Type B pancreatic cell (in vitro differentiated cells): ENCODE measurements at regions not wholly inside any gene's neighbourhood (a gene's known extent, or its start where the extent isn't known, plus 50 kb on each side); places are given as distances from the start of the nearest gene placed in this dataset.
"Not testable (repeated sequence)": the region's sequence is repeated elsewhere in the genome, so short reads cannot be mapped to it uniquely, and the experiment has no call there.

Experiments used
- DNase-seq: peaks from one replicate; pipeline ENCODE4 v3.0.0; 2021; ENCODE audit warnings: mixed read lengths; ENCODE audit not compliant: unreplicated experiment; ENCODE audit errors: extremely low spot score
- H3K27ac Mint-ChIP-seq: 2 replicates; pipeline ENCODE4 v1.8.0; 2021; ENCODE audit warnings: mild to moderate bottlenecking, mixed read lengths
- H3K27me3 Mint-ChIP-seq: 2 replicates; pipeline ENCODE4 v1.8.0; 2021; ENCODE audit warnings: mixed read lengths
- H3K36me3 Mint-ChIP-seq: 2 replicates; pipeline ENCODE4 v1.8.0; 2021; ENCODE audit warnings: mixed read lengths
- H3K4me1 Mint-ChIP-seq: one replicate; pipeline ENCODE4 v1.8.0; 2021; ENCODE audit warnings: mixed read lengths; ENCODE audit not compliant: unreplicated experiment
- H3K4me3 Mint-ChIP-seq: 2 replicates; pipeline ENCODE4 v1.8.0; 2021; ENCODE audit warnings: mild to moderate bottlenecking, mixed read lengths
- H3K9me3 Mint-ChIP-seq: 2 replicates; pipeline ENCODE4 v1.8.0; 2021; ENCODE audit warnings: mixed read lengths
- TF ChIP-seq, protein P1 (sequence below): fragments of 200-600 bp; sonication (generic); conservative IDR thresholded peaks from 2 replicates; pipeline ENCODE4 v1.5.0; 2021; ENCODE audit warnings: antibody characterized with exemption, mild to moderate bottlenecking

DNA sequence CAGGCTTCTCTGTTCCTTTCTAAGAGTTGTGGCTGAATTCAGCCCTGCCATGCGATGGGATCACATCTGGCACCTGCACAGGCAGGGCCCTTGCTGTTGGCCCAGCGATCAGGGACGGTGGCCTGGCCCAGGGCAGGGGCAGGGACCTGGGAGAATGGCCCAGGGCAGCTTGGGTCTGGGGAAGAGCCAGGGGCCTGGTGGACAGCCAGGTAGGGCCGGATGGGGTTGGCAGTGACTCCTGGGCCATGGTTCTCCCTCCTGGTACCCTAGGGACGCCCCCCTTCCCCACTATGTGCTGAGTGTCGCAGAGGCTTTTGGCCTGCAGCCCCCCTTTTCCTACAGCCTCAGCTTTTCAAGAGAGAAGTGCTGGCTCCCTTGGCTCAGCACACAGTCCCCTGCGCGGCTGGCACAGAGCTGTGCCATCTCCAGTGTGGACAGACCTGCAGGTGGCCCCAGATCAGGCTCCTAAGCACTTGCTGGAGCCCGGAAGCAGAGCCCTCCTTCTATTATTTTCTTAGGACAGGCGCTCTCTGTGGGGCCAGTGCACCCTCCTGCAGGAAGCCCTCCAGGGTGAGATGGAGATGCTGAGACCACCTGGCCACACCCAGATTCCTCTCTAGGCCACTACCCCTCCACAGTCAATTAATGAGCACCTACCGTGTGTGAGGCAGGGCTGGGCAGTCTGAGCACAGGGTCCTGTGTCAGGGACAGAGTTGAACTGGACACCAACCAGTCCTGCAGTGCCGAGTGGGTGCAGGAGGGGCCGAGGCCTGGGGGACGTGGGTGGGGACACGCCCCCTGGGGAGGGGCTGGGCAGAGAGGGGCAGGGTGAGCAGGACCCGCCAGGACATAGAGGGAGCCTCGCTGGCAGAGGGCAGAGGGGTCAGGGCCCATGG lies 267.6 kb downstream of the ADGRD1 start:
- no peak for DNase-seq
- no peak overlapping the region for H3K27ac Mint-ChIP-seq
- no peaks in the 10 kb centered on the region for H3K9me3 Mint-ChIP-seq
- H3K4me3 Mint-ChIP-seq = no peak overlapping the region
- TF ChIP-seq, protein P1, sequence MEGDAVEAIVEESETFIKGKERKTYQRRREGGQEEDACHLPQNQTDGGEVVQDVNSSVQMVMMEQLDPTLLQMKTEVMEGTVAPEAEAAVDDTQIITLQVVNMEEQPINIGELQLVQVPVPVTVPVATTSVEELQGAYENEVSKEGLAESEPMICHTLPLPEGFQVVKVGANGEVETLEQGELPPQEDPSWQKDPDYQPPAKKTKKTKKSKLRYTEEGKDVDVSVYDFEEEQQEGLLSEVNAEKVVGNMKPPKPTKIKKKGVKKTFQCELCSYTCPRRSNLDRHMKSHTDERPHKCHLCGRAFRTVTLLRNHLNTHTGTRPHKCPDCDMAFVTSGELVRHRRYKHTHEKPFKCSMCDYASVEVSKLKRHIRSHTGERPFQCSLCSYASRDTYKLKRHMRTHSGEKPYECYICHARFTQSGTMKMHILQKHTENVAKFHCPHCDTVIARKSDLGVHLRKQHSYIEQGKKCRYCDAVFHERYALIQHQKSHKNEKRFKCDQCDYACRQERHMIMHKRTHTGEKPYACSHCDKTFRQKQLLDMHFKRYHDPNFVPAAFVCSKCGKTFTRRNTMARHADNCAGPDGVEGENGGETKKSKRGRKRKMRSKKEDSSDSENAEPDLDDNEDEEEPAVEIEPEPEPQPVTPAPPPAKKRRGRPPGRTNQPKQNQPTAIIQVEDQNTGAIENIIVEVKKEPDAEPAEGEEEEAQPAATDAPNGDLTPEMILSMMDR = no peak
- peaks cover 2% of the 10 kb centered on the region for H3K27me3 Mint-ChIP-seq
- H3K36me3 Mint-ChIP-seq = no peaks in the 10 kb centered on the region
- H3K4me1 Mint-ChIP-seq = peaks cover 35% of the 10 kb centered on the region

DNA sequence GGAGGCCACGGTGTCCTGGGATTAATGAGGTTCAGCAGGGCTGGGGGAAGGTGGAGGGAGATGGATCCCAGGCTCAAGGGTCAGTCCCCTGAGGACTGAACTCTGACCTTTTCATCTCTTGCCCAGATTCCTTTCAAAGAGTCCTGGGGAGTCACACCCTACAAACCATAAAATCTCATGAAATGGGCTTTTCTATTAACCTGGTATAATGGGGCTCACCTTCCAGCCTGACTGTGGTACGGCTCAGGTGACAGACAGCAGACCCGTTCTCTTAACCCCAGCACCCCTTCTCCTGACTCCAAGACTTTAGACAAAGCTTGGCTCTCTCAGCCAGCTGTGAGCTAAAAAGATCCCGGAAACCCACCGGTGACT lies 268.2 kb downstream of the ADGRD1 start:
- H3K36me3 Mint-ChIP-seq = no peaks in the 10 kb centered on the region
- H3K4me3 Mint-ChIP-seq = peak overlapping the region; percentile 3
- TF ChIP-seq, protein P1 = no peak
- H3K27me3 Mint-ChIP-seq = peaks cover 2% of the 10 kb centered on the region
- H3K27ac Mint-ChIP-seq = no peak overlapping the region
- H3K4me1 Mint-ChIP-seq = peaks cover 33% of the 10 kb centered on the region
- H3K9me3 Mint-ChIP-seq = no peaks in the 10 kb centered on the region
- no peak for DNase-seq

- DNase-seq = no peak
- H3K27me3 Mint-ChIP-seq = peaks cover 2% of the 10 kb centered on the region
- TF ChIP-seq, protein P1 = no peak
- H3K4me3 Mint-ChIP-seq = peak overlapping the region; percentile 3
- peaks cover 27% of the 10 kb centered on the region for H3K4me1 Mint-ChIP-seq
- H3K27ac Mint-ChIP-seq = peak overlapping the region; percentile 5
- no peaks in the 10 kb centered on the region for H3K36me3 Mint-ChIP-seq
- H3K9me3 Mint-ChIP-seq = no peaks in the 10 kb centered on the region
These were observed 268.8 kb downstream of the ADGRD1 start for GRCh38 chr12:131222329-131223139.

DNA sequence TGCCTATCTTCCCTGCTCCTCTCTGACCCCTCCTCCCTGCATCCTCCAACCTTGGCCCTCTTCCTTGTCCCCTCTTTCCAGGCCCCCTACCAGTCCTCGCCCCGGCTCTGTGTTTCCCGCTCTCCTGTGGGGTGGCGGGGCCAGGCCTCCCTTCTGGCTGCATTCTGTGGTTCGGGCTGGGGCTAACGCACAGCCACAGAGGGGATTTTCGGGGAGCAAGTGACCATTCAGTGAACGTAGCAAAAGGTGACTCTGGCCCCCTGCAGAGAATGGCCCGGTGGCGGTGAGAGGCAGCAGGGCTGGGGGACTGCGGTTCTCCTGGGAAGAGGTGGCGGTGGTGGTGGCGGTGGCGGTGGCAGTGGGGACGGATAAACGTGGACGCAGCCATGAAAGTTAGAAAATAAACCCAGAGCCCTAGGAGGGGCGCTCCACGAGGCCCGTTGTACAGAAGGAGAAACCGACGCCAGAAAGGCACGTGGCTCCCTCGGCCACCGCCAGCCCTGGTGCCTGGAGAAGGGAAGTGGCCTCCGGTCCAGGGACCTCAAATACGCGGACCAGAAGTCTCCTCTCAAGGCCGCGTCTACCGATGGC lies 269.6 kb downstream of the ADGRD1 start:
- Mint-ChIP-seq H3K36me3 (no peaks in the 10 kb centered on the region), H3K4me1 (peaks cover 20% of the 10 kb centered on the region), H3K27ac (no peak overlapping the region), H3K4me3 (no peak overlapping the region), H3K27me3 (peaks cover 2% of the 10 kb centered on the region), H3K9me3 (no peaks in the 10 kb centered on the region)
- no peak for DNase-seq
- TF ChIP-seq, protein P1 = no peak

DNA sequence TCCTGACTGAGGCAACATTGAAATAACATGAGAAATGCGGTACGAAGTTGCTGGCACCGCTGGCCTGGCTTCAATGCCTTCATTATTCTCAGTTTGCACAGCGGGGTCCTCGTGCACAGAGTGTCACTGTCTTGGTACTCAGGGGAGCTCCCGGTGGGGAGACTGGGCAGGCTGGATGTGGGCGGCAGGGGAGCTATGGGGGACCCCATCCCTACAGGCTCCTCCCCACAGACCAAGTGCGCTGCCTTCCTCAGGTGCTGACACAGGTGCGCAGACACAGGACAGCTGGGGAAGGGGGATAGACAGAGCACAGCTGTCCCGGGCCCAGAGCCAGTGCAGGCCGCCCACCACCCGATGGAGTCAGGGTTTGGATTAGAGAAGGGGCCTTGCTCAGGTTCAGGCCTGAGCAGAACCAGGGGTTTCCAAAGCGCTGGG lies 270.1 kb downstream of the ADGRD1 start:
- no peaks in the 10 kb centered on the region for H3K27me3 Mint-ChIP-seq
- H3K4me3 Mint-ChIP-seq = no peak overlapping the region
- H3K36me3 Mint-ChIP-seq = no peaks in the 10 kb centered on the region
- no peak overlapping the region for H3K27ac Mint-ChIP-seq
- H3K9me3 Mint-ChIP-seq = no peaks in the 10 kb centered on the region
- TF ChIP-seq, protein P1 = no peak
- DNase-seq = no peak
- H3K4me1 Mint-ChIP-seq = peaks cover 18% of the 10 kb centered on the region

DNA sequence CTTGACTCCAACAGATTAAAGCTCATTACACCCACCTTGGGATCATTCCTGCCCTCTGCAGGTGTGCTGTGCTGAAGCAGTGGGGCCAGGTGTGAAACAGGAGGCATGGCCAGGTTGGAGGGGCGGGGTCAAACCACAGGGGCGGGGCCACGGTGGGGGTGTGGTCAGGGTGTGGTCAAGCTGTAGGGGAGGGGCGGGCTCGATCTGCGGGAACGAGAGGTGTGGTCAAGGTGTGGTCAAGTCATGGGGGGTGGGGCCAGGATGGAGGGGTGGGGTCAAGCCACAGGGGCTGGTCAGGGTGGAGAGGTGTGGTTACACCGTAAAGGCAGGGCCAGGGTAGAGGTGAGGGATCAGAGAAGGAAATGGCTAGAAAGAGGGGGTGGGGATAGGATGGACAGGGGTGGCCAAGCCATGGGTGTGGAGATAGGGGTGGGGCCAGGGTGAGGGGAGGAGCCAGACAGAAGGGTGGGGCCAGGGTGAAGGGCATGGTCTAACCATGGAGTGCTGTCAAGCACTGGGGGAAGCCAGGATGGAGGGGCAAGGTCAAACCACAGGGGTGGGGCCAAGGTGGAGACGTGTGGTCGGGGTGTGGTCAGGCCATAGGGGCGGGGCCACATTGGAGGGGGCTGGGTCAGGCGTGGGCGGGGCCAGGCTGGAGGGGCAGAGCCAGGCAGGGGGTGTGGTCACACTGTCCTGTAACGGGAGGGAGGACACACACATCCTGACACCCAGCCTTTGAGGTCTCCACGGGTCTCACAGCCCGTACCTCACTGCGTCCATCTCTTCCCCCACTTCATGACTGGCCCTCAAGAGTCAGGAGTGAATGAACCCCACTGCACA lies 270.7 kb downstream of the ADGRD1 start:
- H3K27ac Mint-ChIP-seq, H3K36me3 Mint-ChIP-seq, H3K9me3 Mint-ChIP-seq, H3K4me3 Mint-ChIP-seq, H3K27me3 Mint-ChIP-seq, DNase-seq: not testable (repeated sequence)
- peaks cover 21% of the 10 kb centered on the region for H3K4me1 Mint-ChIP-seq

DNA sequence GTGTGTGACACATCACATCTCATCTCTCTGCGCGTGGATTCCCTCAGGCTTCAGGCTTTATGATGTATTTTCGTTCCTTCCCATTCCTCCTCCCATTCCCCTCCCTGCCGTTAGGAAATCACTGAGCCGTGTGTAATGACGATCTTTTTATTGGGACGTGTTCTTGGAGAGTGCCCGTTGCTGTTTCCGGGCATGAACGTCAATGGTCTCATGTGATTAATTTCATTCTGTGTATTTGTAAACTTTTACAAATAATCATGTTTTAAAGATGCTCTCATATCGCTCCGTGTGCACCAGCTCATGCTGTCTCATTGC lies 271.3 kb downstream of the ADGRD1 start:
- DNase-seq, H3K4me3 Mint-ChIP-seq, H3K27me3 Mint-ChIP-seq, H3K27ac Mint-ChIP-seq, H3K36me3 Mint-ChIP-seq, H3K9me3 Mint-ChIP-seq: not testable (repeated sequence)
- H3K4me1 Mint-ChIP-seq = peaks cover 27% of the 10 kb centered on the region
